OCI-LY7 (cell line): ENCODE measurements at regions not wholly inside any gene's neighbourhood (a gene's known extent, or its start where the extent isn't known, plus 50 kb on each side); places are given as distances from the start of the nearest gene placed in this dataset.

Experiments
- BruUV-seq: library from RNA; stranded (reverse); fragments of 400-500 nt; replicated peaks from 2 replicates; lab custom pipeline; 2021; lab: Mats Ljungman, UMichigan
- CTCF ChIA-PET: fragments of 300-600 bp; sonication (Branson Sonifier 250); formaldehyde crosslinking; loops from one replicate; lab custom pipeline; 2022; ENCODE audit warnings: antibody characterized with exemption; ENCODE audit not compliant: unreplicated experiment; lab: Charles Lee
- POLR2A ChIA-PET: fragments of 300-600 bp; sonication (Branson Sonifier 250); formaldehyde crosslinking; loops from one replicate; lab custom pipeline; 2022; ENCODE audit warnings: antibody characterized with exemption; lab: Charles Lee
- DNase-seq: peaks from one replicate; pipeline ENCODE4 v3.0.0-alpha.2; 2015; ENCODE audit warnings: low spot score
- H2AFZ ChIP-seq: fragments of 200-600 bp; sonication (generic), shearing (Covaris generic); 2 replicates; pipeline ENCODE4 v1.6.1; 2014; ENCODE audit warnings: mild to moderate bottlenecking, antibody characterized with exemption, low read length, moderate library complexity
- H3K27ac ChIP-seq: fragments of 200-600 bp; sonication (generic); 2 replicates; pipeline ENCODE4 v1.5.1; 2014; ENCODE audit warnings: mixed run types, low read depth, mild to moderate bottlenecking, moderate library complexity, low read length, inconsistent platforms; ENCODE audit not compliant: poor library complexity, severe bottlenecking
- H3K36me3 ChIP-seq: fragments of 200-600 bp; sonication (generic); 2 replicates; pipeline ENCODE4 v1.6.1; 2014; ENCODE audit warnings: mild to moderate bottlenecking, antibody characterized with exemption, low read length, moderate library complexity, mixed read lengths; ENCODE audit not compliant: insufficient read depth
- H3K4me1 ChIP-seq: fragments of 200-600 bp; sonication (generic); 2 replicates; pipeline ENCODE4 v1.5.1; 2014; ENCODE audit warnings: mild to moderate bottlenecking, low read length; ENCODE audit not compliant: insufficient read depth, poor library complexity, severe bottlenecking
- H3K4me2 ChIP-seq: fragments of 200-600 bp; sonication (generic); 2 replicates; pipeline ENCODE4 v1.6.1; 2014; ENCODE audit warnings: mild to moderate bottlenecking, low read length
- H3K4me3 ChIP-seq: fragments of 200-600 bp; sonication (generic); 2 replicates; pipeline ENCODE4 v1.5.1; 2014; ENCODE audit warnings: mild to moderate bottlenecking, low read depth, low read length; ENCODE audit not compliant: poor library complexity, severe bottlenecking
- H3K79me2 ChIP-seq: fragments of 200-600 bp; sonication (generic); 2 replicates; pipeline ENCODE4 v1.6.1; 2016; ENCODE audit warnings: low read depth, mild to moderate bottlenecking, low read length, moderate library complexity, mixed read lengths; ENCODE audit not compliant: insufficient read depth
- H3K9me2 ChIP-seq: fragments of 200-600 bp; sonication (generic); 2 replicates; pipeline ENCODE4 v1.6.1; 2016; ENCODE audit warnings: mild to moderate bottlenecking, low read length, mixed read lengths; ENCODE audit not compliant: insufficient read depth
- H3K9me3 ChIP-seq: fragments of 200-600 bp; sonication (generic); 2 replicates; pipeline ENCODE4 v1.6.1; 2014; ENCODE audit warnings: mild to moderate bottlenecking, mixed run types, low read length, mixed read lengths
- H4K20me1 ChIP-seq: fragments of 200-600 bp; sonication (generic); 2 replicates; pipeline ENCODE4 v1.6.1; 2014; ENCODE audit warnings: mild to moderate bottlenecking, antibody characterized with exemption, low read length, moderate library complexity, mixed read lengths; ENCODE audit not compliant: insufficient read depth
- CTCF ChIP-seq: fragments of 200-600 bp; sonication (generic); conservative IDR thresholded peaks from 2 replicates; pipeline ENCODE4 v1.5.1; 2014; ENCODE audit warnings: mild to moderate bottlenecking, antibody characterized with exemption, low read length, moderate library complexity, mixed read lengths
- EZH2phosphoT487 ChIP-seq: fragments of 200-600 bp; sonication (generic); IDR thresholded peaks from 2 replicates; pipeline ENCODE4 v1.6.1; 2018; ENCODE audit warnings: low read depth, borderline replicate concordance, mild to moderate bottlenecking, mixed run types, antibody characterized with exemption, low read length, moderate library complexity, mixed read lengths
- intact Hi-C: fragments of 100-400 bp; cut with micrococcal nuclease; formaldehyde crosslinking; loops from one replicate; pipeline ENCODE4 v1.10.0; 2022; ENCODE audit not compliant: unreplicated experiment

DNA sequence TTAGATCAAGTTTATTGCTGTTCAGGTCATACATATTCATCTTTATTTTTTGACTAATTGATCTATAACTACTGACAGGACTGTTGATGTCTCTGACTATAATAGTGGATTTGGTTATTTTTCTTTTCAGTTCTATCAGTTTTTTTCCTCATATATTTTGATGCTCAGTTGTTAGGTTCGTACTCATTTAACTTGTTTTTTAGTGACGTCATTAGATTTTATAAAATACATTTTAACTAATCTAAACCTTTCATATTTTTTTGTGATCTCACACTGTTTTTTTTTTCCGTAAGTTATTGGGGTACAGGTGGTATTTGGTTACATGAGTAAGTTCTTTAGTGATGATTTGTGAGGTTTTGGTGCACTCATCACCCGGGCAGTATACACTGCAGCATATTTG lies 841.2 kb upstream of the FBXO33 start:
- no peak for DNase-seq
- ChIA-PET CTCF (no interaction called here), POLR2A (no interaction called here)
- no peak for TF ChIP-seq EZH2phosphoT487
- TF ChIP-seq CTCF, result no peak
- Histone ChIP-seq H3K4me2 (no peak overlapping the region), H3K27ac (no peak overlapping the region), H3K9me2 (no peaks in the 10 kb centered on the region), H3K79me2 (no peaks in the 10 kb centered on the region), H4K20me1 (no peaks in the 10 kb centered on the region), H2AFZ (no peak overlapping the region), H3K9me3 (no peaks in the 10 kb centered on the region), H3K4me3 (no peak overlapping the region), H3K4me1 (no peaks in the 10 kb centered on the region), H3K36me3 (no peaks in the 10 kb centered on the region)
- intact Hi-C loops, result no loop called here
- no TSS peak for BruUV-seq

- no peaks in the 10 kb centered on the region for H4K20me1 ChIP-seq
- CTCF ChIA-PET, result no interaction called here
- intact Hi-C loops, result no loop called here
Observed at GRCh38 chr14:40271480-40271879, 839.2 kb upstream of the FBXO33 start.

More at GRCh38 chr14:40271480-40271879, 839.2 kb upstream of the FBXO33 start:
- no peak overlapping the region for H3K4me3 ChIP-seq
- no peaks in the 10 kb centered on the region for H3K4me1 ChIP-seq
- no peak overlapping the region for H3K27ac ChIP-seq
- TF ChIP-seq EZH2phosphoT487 (no peak), CTCF (no peak)
- no peak for DNase-seq
- BruUV-seq, result no TSS peak
- POLR2A ChIA-PET, result interaction anchor here (0.6 kb wide), 1 partner anchor 410 kb away, joined by 3 read pairs; no protein-coding TSS in a partner anchor
- H2AFZ ChIP-seq, result no peak overlapping the region
- no peaks in the 10 kb centered on the region; the same call in 1 of the 2 replicates for H3K36me3 ChIP-seq
- no peak overlapping the region for H3K4me2 ChIP-seq
- H3K79me2 ChIP-seq, result no peaks in the 10 kb centered on the region
- H3K9me3 ChIP-seq, result no peaks in the 10 kb centered on the region
- H3K9me2 ChIP-seq, result no peaks in the 10 kb centered on the region
